CD4-positive, alpha-beta memory T cell (primary cell): ENCODE measurements at regions not wholly inside any gene's neighbourhood (a gene's known extent, or its start where the extent isn't known, plus 50 kb on each side); places are given as distances from the start of the nearest gene placed in this dataset.

Experiments used
- CTCF ChIA-PET: fragments of 350-600 bp; sonication (Branson Sonifier 250); formaldehyde crosslinking; loops from one replicate; lab custom pipeline; 2021; ENCODE audit warnings: inconsistent platforms; ENCODE audit not compliant: partially characterized antibody; lab: Charles Lee
- POLR2A ChIA-PET: fragments of 350-600 bp; sonication (Branson Sonifier 250); formaldehyde crosslinking; loops from one replicate; lab custom pipeline; 2021; ENCODE audit not compliant: partially characterized antibody; lab: Charles Lee
- DNase-seq, 5 donors: peaks; one replicate each; pipeline versions ENCODE4 v3.0.0 to v3.0.0-alpha.2; 2020 to 2022; ENCODE audit warnings: mixed read lengths in 1 of 5
- H3K27ac ChIP-seq: one replicate; pipeline ENCODE4 v1.7.0; 2013; ENCODE audit warnings: low read depth, low read length
- H3K27me3 ChIP-seq: 2 replicates; pipeline ENCODE4 v1.7.0; 2013; ENCODE audit warnings: mild to moderate bottlenecking, low read length, moderate library complexity; ENCODE audit not compliant: insufficient read depth
- H3K36me3 ChIP-seq: 2 replicates; pipeline ENCODE4 v1.7.0; 2013; ENCODE audit warnings: mild to moderate bottlenecking, low read length, moderate library complexity; ENCODE audit not compliant: insufficient read depth
- H3K4me1 ChIP-seq: 2 replicates; pipeline ENCODE4 v1.7.0; 2013; ENCODE audit warnings: mild to moderate bottlenecking, low read length, moderate library complexity; ENCODE audit not compliant: insufficient read depth
- H3K4me3 ChIP-seq, 2 donors: one replicate each; pipeline ENCODE4 v1.7.0; 2013; ENCODE audit warnings: low read length in 2 of 2, mild to moderate bottlenecking in 1 of 2
- H3K9me3 ChIP-seq, 2 donors: one replicate each; pipeline ENCODE4 v1.7.0; 2013; ENCODE audit warnings: low read length in 2 of 2, control low read depth in 1 of 2; ENCODE audit not compliant: control insufficient read depth in 1 of 2
- H3K27ac Mint-ChIP-seq, 7 donors: one replicate each; pipeline ENCODE4 v1.8.0; 2020 to 2021; ENCODE audit warnings: mixed read lengths in 7 of 7, mild to moderate bottlenecking in 6 of 7, inconsistent platforms in 3 of 7, moderate library complexity in 3 of 7
- H3K27me3 Mint-ChIP-seq, 2 donors: one replicate each; pipeline ENCODE4 v1.8.0; 2020 to 2021; ENCODE audit warnings: mixed read lengths in 2 of 2
- H3K36me3 Mint-ChIP-seq, 2 donors: one replicate each; pipeline ENCODE4 v1.8.0; 2020 to 2021; ENCODE audit warnings: mixed read lengths in 2 of 2, inconsistent platforms in 1 of 2, mild to moderate bottlenecking in 1 of 2
- H3K4me1 Mint-ChIP-seq, 4 donors: one replicate each; pipeline ENCODE4 v1.8.0; 2020 to 2021; ENCODE audit warnings: mixed read lengths in 4 of 4, mild to moderate bottlenecking in 1 of 4
- H3K4me3 Mint-ChIP-seq, 8 donors: one replicate each; pipeline ENCODE4 v1.8.0; 2020 to 2021; ENCODE audit warnings: mixed read lengths in 8 of 8, mild to moderate bottlenecking in 7 of 8, moderate library complexity in 6 of 8, inconsistent platforms in 3 of 8
- H3K9me3 Mint-ChIP-seq, 8 donors: one replicate each; pipeline ENCODE4 v1.8.0; 2020 to 2021; ENCODE audit warnings: mixed read lengths in 8 of 8, mild to moderate bottlenecking in 5 of 8, inconsistent platforms in 3 of 8, moderate library complexity in 1 of 8
- intact Hi-C: fragments of 100-400 bp; cut with micrococcal nuclease; formaldehyde crosslinking; loops from one replicate; pipeline ENCODE4 v1.15.1; 2023

GRCh38 chr2:136376798-136377211 is 258.9 kb upstream of the CXCR4 start:
- Histone ChIP-seq H3K27ac (no peak overlapping the region), H3K4me3 (no peak overlapping the region), H3K36me3 (no peaks in the 10 kb centered on the region), H3K9me3 (no peaks in the 10 kb centered on the region), H3K4me1 (peaks cover 36% of the 10 kb centered on the region), H3K27me3 (no peaks in the 10 kb centered on the region)
- Mint-ChIP-seq H3K27me3 (no peaks in the 10 kb centered on the region), H3K27ac (peak overlapping the region in 5 of 7 donors; percentile 73 to 95 (median 89)), H3K4me3 (peak overlapping the region in 5 of 8 donors; percentile 27 to 67 (median 38)), H3K9me3 (no peaks in the 10 kb centered on the region), H3K36me3 (no peaks in the 10 kb centered on the region), H3K4me1 (peaks cover 28 to 57% (median 32%) of the 10 kb centered on the region in 4 donors)
- POLR2A ChIA-PET: interaction anchor here (1.1 to 2.9 kb wide), 8 partner anchors 49 to 463 kb away, joined by 3 to 14 read pairs (median 6); no protein-coding TSS in a partner anchor
- no peak for DNase-seq
- intact Hi-C loops: loop anchor here (5.0 kb wide), 1 partner anchor 140 kb away; no protein-coding TSS in a partner anchor
- CTCF ChIA-PET: interaction anchor here (0.9 to 13.8 kb wide), 11 partner anchors 8 to 460 kb away, joined by 3 to 487 read pairs (median 5); no protein-coding TSS in a partner anchor

- H3K36me3 Mint-ChIP-seq: no peaks in the 10 kb centered on the region
- no peaks in the 10 kb centered on the region for H3K9me3 Mint-ChIP-seq
- ChIA-PET CTCF (interaction anchor here (0.9 to 13.8 kb wide), 13 partner anchors 9 to 460 kb away, joined by 3 to 487 read pairs (median 4); no protein-coding TSS in a partner anchor), POLR2A (interaction anchor here (1.1 to 2.9 kb wide), 6 partner anchors 49 to 259 kb away, joined by 4 to 14 read pairs (median 7); no protein-coding TSS in a partner anchor)
- peaks cover 30% of the 10 kb centered on the region for H3K4me1 ChIP-seq
- H3K9me3 ChIP-seq: no peaks in the 10 kb centered on the region
- no peak overlapping the region for H3K27ac ChIP-seq
- peak overlapping the region in 4 of 7 donors; percentile 67 to 95 (median 91) for H3K27ac Mint-ChIP-seq
- no peak overlapping the region for H3K4me3 Mint-ChIP-seq
- H3K36me3 ChIP-seq: no peaks in the 10 kb centered on the region
- no peaks in the 10 kb centered on the region for H3K27me3 Mint-ChIP-seq
- no peak for DNase-seq
- peaks cover 23 to 51% (median 26%) of the 10 kb centered on the region in 4 donors for H3K4me1 Mint-ChIP-seq
- intact Hi-C loops: loop anchor here (5.0 kb wide), 1 partner anchor 139 kb away; no protein-coding TSS in a partner anchor
- no peaks in the 10 kb centered on the region for H3K27me3 ChIP-seq
- no peak overlapping the region for H3K4me3 ChIP-seq
Measured at GRCh38 chr2:136376211-136376610, 258.3 kb upstream of the CXCR4 start.

- Histone ChIP-seq H3K9me3 (no peaks in the 10 kb centered on the region), H3K36me3 (no peaks in the 10 kb centered on the region), H3K4me3 (no peak overlapping the region), H3K27ac (no peak overlapping the region), H3K4me1 (peaks cover 29% of the 10 kb centered on the region), H3K27me3 (no peaks in the 10 kb centered on the region)
- ChIA-PET POLR2A (interaction anchor here (0.5 to 2.2 kb wide), 5 partner anchors 47 to 258 kb away, joined by 3 to 8 read pairs (median 4); no protein-coding TSS in a partner anchor), CTCF (interaction anchor here (1.0 to 13.8 kb wide), 9 partner anchors 10 to 459 kb away, joined by 3 to 487 read pairs (median 5); no protein-coding TSS in a partner anchor)
- no peak for DNase-seq
- peaks cover 23 to 50% (median 26%) of the 10 kb centered on the region in 4 donors for H3K4me1 Mint-ChIP-seq
- no peaks in the 10 kb centered on the region for H3K27me3 Mint-ChIP-seq
- intact Hi-C loops: loop anchor here (5.0 kb wide), 1 partner anchor 138 kb away; no protein-coding TSS in a partner anchor
- peak overlapping the region in 6 of 7 donors; percentile 1 to 95 (median 70) for H3K27ac Mint-ChIP-seq
- H3K4me3 Mint-ChIP-seq: peak overlapping the region in 2 of 8 donors; percentile 4 to 22
- no peaks in the 10 kb centered on the region for H3K9me3 Mint-ChIP-seq
- H3K36me3 Mint-ChIP-seq: no peaks in the 10 kb centered on the region
Measured at GRCh38 chr2:136375017-136375901, 257.3 kb upstream of the CXCR4 start.

GRCh38 chr2:136373841-136374240 is 255.9 kb upstream of the CXCR4 start:
- POLR2A ChIA-PET: interaction anchor here (1.4 kb wide), 1 partner anchor 46 kb away, joined by 3 read pairs; no protein-coding TSS in a partner anchor
- CTCF ChIA-PET: interaction anchor here (1.2 kb wide), 1 partner anchor 11 kb away, joined by 3 read pairs; no protein-coding TSS in a partner anchor
- Histone ChIP-seq H3K4me1 (peaks cover 29% of the 10 kb centered on the region), H3K36me3 (no peaks in the 10 kb centered on the region), H3K9me3 (no peaks in the 10 kb centered on the region), H3K27ac (no peak overlapping the region), H3K4me3 (no peak overlapping the region), H3K27me3 (no peaks in the 10 kb centered on the region)
- Mint-ChIP-seq H3K4me3 (no peak overlapping the region), H3K4me1 (peaks cover 22 to 48% (median 26%) of the 10 kb centered on the region in 4 donors), H3K36me3 (no peaks in the 10 kb centered on the region), H3K9me3 (peaks cover 0 to 3% (median 0%) of the 10 kb centered on the region in 8 donors), H3K27me3 (no peaks in the 10 kb centered on the region), H3K27ac (no peak overlapping the region)
- DNase-seq: no peak
- intact Hi-C loops: no loop called here

GRCh38 chr2:136373029-136373428 is 255.1 kb upstream of the CXCR4 start:
- CTCF ChIA-PET: interaction anchor here (1.8 kb wide), 1 partner anchor 454 kb away, joined by 7 read pairs; no protein-coding TSS in a partner anchor
- Mint-ChIP-seq H3K36me3 (no peaks in the 10 kb centered on the region), H3K4me1 (peaks cover 19 to 40% (median 24%) of the 10 kb centered on the region in 4 donors), H3K27me3 (no peaks in the 10 kb centered on the region), H3K27ac (no peak overlapping the region), H3K4me3 (no peak overlapping the region), H3K9me3 (peaks cover 0 to 3% (median 0%) of the 10 kb centered on the region in 8 donors)
- intact Hi-C loops: no loop called here
- no peaks in the 10 kb centered on the region for H3K36me3 ChIP-seq
- no peak for DNase-seq
- POLR2A ChIA-PET: no interaction called here
- no peaks in the 10 kb centered on the region for H3K9me3 ChIP-seq
- no peak overlapping the region for H3K27ac ChIP-seq
- peaks cover 22% of the 10 kb centered on the region for H3K4me1 ChIP-seq
- H3K4me3 ChIP-seq: no peak overlapping the region
- H3K27me3 ChIP-seq: no peaks in the 10 kb centered on the region

GRCh38 chr2:136363900-136364299 is 246.0 kb upstream of the CXCR4 start:
- Histone ChIP-seq H3K4me3 (no peak overlapping the region), H3K27me3 (no peaks in the 10 kb centered on the region), H3K27ac (no peak overlapping the region), H3K4me1 (peaks cover 8% of the 10 kb centered on the region), H3K36me3 (no peaks in the 10 kb centered on the region), H3K9me3 (no peaks in the 10 kb centered on the region)
- DNase-seq: no peak
- peaks cover 11 to 20% (median 16%) of the 10 kb centered on the region in 4 donors for H3K4me1 Mint-ChIP-seq
- no peaks in the 10 kb centered on the region for H3K27me3 Mint-ChIP-seq
- H3K36me3 Mint-ChIP-seq: peaks cover 0 to 7% of the 10 kb centered on the region in 2 donors
- ChIA-PET POLR2A (no interaction called here), CTCF (interaction anchor here (1.6 kb wide), 1 partner anchor 108 kb away, joined by 4 read pairs; no protein-coding TSS in a partner anchor)
- peak overlapping the region in 2 of 7 donors; percentile 16 to 18 for H3K27ac Mint-ChIP-seq
- no peak overlapping the region for H3K4me3 Mint-ChIP-seq
- peaks cover 0 to 6% (median 0%) of the 10 kb centered on the region in 8 donors for H3K9me3 Mint-ChIP-seq
- intact Hi-C loops: no loop called here
